ENCODE measurements at regions not wholly inside any gene's neighbourhood (a gene's known extent, or its start where the extent isn't known, plus 50 kb on each side); places are given as distances from the start of the nearest gene placed in this dataset.

DNA sequence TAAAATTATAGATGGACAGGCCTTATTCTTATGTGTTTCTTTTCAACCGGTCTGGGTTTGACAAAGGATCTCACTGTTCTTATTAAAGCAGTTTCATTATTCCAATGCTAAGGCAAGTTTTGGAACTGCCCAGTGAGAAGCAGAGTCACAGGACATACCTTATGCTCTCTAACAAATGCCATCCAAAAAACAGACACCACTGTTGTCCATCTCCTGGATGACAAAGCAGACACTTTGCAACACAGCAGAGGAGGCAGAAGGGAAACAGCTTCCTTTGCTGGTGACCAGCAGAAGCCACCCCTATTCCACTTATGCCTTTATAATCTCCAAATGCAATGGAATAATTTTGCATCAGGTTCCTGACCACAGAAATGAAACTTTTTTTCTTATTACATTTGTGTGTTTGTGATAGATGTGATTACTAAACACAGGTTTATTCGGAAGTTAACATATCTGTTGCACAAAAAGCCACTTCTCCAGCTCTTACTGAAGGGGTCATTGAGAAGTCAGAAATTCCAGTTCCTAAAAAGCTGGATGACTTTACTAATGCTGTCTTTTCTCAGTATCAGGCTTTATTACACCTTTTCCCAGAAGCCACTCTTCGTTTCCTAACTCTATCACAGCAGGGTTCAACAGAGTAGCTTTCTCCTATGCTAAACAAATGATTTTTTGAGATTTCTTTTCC lies 115.6 kb downstream of the BTG1 start:
- no peak for DNase-seq

DNA sequence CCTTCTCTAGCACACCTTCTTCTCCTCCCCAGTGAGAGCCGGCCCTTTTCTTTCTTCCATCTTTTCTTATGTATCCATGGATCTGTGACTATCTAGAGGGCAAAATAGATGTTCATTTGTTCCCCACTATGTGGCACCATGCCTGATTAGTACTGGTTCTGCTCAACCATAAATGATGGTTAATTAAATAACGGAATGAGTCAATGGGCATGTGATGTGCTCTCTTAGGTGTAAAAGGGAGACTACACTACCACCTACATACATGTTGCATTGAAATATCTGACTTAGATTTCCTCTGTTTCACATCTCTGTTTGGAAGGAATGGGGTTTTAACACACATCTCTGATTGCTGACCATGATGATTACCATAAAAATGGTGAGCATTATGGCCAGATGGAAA lies 116.5 kb downstream of the BTG1 start:
- DNase-seq, result peak; percentile 10

DNA sequence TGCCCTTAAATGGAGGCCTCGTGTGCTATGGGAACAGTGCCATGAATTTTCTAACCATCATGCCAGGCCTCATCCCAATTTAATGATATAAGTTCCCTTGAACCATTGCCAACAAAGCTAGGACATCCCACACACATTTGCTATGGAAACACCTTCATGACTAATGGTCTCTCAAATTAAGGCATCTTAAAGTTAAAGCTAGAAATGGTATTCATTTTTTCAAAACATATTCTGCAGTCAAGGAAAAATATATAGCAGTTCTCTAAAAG lies 117.3 kb downstream of the BTG1 start:
- DNase-seq, result peak; percentile 73

DNA sequence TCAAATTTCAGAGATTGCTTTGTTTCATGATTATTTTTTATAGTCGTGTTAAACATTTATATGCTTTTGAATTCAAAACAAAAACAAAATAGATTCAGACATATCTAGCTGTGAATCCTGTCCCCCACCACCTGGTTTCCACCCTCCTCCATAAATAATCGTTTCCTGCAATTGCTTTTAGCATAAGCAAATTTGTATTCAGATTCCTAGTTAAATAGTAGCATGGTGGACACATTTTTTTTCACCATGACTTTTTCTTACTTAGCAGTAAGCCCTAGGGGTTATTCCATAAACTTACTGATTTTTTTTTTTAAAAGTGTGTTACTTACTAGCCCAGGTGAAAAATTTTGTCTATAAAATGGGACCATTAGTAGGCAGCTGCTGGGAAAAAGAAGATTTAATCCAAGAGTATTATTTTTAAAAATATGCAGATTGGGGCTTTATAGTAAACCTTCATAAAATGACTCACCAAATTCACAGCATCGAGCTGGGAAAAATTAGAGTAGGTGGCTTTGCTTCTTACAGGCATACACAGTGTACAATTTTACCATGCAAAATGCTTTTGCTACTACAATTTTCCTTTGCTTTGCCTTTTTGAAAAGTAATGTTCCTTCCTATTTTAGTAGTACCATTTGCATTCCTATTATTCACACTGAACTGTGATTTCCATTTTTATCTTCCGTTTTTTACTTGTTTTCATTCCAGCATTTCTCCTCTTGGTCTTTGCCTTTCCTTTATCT lies 117.8 kb downstream of the BTG1 start:
- DNase-seq, result no peak

DNA sequence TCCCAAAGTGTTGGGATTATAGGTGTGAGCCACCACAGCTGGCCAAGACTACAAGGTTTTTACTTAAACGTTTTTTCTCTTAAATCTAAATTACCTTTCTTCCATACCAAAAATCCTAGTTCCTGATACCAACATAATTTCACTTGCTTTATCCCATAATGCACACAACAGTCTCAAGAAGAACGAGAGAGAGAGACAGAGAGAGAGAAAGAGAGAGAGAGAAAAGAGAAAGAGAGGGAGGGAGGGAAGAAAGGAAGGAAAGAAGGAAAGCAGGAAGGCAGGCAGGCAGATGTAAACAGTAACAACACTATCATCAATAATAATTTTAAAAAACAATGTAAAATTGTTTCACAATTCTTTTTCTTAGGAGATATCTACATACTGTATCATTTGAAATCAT lies 118.4 kb downstream of the BTG1 start:
- DNase-seq, result no peak

DNA sequence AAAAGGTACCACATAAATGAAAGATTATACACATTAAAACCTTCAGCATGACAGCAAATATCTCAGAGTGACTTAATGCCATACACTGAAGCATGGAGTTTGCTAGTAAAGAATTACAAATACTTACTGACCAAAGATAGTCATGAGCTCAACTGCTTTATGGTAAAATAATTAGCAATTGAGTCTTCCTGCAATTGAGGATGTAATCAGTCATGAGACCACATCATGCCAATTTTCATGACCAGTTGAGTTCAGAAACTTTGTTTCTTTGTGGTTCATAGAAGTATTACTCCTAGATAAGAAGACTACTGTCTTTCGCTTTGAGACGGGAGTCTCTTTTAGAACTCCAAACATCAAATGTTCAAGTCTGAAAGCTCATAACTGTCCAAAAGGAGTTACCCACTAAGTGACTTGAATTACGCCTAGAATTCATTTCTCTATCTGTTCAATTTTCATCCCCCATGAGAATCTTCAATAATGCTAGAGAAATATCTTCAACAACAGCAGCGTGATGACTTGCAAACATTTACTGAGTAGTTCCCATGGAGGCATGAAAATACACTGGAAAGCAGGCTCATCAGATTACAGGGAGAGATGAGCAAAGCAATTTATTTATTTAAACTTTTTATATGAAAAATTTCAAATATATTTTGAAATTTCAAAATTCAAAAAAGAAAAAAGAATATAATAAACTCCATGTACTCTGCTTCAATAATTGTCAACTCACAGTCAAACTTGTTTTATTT lies 120.0 kb downstream of the BTG1 start:
- DNase-seq, result no peak

- no peak for DNase-seq
Measured at GRCh38 chr12:92022093-92022492, 123.6 kb downstream of the BTG1 start.

GRCh38 chr12:92021666-92022035 lies 124.0 kb downstream of the BTG1 start:
- DNase-seq, result no peak

DNA sequence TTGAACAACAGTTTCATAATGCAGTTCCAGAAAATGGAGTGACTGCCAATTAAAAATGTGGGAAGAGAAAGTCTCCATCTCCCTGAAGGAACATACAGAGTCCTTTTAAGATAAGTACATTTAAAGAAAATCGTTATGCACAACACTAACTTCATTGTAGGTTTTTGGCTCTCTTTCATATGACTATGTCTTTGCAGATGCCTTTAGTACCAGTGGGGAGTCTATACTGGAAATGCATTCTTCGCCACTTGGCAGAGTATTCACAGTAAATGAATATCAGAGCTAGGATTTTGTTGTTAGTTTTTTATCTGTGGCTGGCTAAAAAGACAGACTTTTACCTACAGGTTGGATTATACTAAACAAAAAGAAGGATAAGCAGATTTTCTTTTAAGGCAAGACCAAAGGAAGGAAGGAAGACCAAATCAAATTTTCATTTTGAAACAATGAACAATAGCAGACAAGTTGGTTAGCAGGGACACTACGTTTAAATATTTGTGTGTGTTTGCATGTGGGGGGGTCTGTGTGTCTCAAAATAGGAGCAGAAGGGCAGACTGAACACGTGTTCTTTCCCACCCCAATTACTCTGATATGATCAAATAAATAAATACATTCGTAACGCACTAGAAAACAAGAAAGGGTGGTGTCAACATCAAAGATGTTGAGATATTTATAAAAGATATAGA lies 124.5 kb downstream of the BTG1 start:
- peak; percentile 7 for DNase-seq

DNA sequence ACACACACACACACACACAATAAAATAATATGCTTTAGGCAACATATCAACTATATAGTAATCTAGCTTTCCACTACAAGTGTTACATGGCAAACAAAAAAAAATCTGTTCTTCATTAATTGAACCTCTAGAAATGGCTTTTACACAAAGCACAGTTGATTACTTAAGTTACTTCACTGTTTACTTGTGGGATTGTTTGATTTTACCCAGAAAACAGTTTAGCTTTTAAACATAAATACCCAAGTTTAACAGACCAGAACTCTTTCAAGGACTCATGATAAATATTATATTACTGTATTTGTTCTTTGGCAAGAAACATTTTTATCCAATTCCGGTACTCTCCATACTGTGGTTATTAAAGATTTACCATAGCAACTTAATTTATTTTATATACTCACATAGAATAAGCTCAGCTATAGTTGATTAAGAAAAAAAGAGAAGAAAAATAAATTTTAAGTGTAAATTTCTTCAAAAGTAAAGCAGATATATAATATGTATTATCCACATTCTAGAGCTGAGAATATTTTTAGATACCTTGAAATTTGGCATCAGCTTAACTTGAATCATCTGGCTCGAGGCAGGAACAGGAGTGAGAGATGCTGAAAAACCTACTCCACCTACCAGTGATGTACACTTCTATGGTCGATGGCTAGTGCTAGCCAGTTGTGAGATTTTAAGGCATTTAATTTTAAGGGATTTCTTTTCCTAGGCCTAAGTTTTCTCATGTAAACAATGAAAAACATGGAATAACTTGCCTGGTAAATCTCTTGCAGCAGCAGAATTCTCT lies 126.0 kb downstream of the BTG1 start:
- no peak for DNase-seq

- DNase-seq, result no peak
Measured at GRCh38 chr12:92012691-92013090, 133.0 kb downstream of the BTG1 start.

GRCh38 chr12:92010853-92011701 lies 134.6 kb downstream of the BTG1 start:
- DNase-seq, result no peak

- DNase-seq, result no peak
Measured at GRCh38 chr12:92010368-92010767, 135.3 kb downstream of the BTG1 start.

GRCh38 chr12:92008345-92008744 lies 137.3 kb downstream of the BTG1 start:
- no peak for DNase-seq

GRCh38 chr12:92007787-92008186 lies 137.9 kb downstream of the BTG1 start:
- no peak for DNase-seq

DNA sequence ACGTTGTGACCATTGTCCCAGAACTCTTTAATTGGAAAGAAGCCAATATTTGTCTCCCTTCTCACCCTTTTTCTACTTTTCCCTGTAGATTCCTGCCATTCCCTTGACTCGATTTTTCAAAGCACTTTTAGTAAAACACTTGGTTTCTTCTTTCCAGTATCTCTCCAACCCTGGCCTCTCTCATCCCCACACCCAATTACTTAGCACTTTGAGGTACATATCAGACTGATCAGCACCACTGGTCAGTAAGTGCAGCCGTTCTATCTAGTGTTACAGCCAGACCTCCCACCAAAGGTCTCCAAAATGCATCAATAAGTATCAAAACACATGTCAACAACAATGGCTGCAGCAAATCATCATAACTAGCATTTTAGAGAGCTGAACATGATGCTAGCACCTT lies 141.9 kb downstream of the BTG1 start:
- no peak for DNase-seq

DNA sequence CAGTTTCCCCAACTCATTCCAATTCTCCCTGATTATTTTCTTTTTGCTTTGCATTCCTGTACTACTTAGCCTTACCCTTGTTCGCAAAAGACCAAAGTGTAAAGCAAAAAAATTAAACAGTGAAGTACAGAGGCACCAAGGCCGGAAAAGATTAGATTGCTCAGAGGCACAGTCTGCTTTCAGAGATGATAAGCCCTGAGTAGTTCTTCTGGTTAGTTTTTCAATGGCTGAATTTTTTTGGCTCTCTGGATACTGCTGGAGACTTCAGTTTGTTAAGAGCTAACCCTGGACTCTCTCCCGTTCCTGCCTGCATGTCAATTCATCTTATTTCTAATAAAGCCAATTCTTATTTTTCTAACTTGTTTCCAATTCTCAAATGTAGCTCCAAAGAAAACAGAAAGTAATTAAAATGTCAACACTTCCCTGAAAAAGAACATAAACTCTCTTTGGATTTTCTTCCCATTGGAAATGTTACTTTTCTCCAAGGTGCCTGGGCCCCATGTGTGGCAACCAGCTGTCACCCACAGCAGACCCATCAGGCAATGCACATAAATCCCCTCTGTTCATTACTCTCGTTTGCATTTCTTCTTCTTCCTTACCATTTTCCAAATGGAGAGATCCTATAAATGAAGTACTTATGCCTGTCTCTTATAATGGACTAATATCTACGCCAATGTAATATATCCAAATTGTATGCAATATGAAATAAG lies 142.8 kb downstream of the BTG1 start:
- DNase-seq, result peak; percentile 53

- no peak for DNase-seq
Measured at GRCh38 chr12:92002195-92002649, 143.4 kb downstream of the BTG1 start.

GRCh38 chr12:92000597-92000996 lies 145.0 kb downstream of the BTG1 start:
- no peak for DNase-seq

- DNase-seq, result no peak
Measured at GRCh38 chr12:91999823-92000222, 145.8 kb downstream of the BTG1 start.

GRCh38 chr12:91998316-91998715 lies 147.3 kb downstream of the BTG1 start:
- no peak for DNase-seq

Data from NCI-H446 treated with DMSO at 0.1 percent for 48 hours (cell line).